ENCODE measurements at regions not wholly inside any gene's neighbourhood (a gene's known extent, or its start where the extent isn't known, plus 50 kb on each side); places are given as distances from the start of the nearest gene placed in this dataset.

DNA sequence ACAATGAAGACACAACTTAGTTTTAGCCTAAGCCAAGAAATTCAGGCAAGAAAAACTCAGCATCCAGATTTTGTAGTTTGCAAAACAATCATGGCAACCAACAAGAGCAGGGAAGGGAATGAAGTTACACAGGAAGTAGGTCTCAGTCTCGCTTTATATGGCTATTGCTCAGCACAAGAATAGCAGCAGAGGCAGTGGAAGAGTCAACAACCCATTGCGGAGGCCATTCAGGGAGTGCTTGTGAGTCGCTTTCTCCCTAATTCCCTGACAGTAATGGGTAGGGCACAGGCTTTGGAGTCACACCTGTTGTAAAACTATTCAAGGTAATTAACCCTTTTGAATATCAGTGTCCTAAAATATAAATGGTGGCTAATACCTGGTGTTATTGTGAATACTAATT, 238.5 kb downstream of the HDGFL1 start:
- TF ChIP-seq, protein P1, sequence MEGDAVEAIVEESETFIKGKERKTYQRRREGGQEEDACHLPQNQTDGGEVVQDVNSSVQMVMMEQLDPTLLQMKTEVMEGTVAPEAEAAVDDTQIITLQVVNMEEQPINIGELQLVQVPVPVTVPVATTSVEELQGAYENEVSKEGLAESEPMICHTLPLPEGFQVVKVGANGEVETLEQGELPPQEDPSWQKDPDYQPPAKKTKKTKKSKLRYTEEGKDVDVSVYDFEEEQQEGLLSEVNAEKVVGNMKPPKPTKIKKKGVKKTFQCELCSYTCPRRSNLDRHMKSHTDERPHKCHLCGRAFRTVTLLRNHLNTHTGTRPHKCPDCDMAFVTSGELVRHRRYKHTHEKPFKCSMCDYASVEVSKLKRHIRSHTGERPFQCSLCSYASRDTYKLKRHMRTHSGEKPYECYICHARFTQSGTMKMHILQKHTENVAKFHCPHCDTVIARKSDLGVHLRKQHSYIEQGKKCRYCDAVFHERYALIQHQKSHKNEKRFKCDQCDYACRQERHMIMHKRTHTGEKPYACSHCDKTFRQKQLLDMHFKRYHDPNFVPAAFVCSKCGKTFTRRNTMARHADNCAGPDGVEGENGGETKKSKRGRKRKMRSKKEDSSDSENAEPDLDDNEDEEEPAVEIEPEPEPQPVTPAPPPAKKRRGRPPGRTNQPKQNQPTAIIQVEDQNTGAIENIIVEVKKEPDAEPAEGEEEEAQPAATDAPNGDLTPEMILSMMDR (IDR thresholded peaks at IDR 0.05), result no peak
- DNase-seq (ENCODE audit: low spot score), result no peak
- no peak for ATAC-seq (ENCODE audit: low FRiP score)

DNA sequence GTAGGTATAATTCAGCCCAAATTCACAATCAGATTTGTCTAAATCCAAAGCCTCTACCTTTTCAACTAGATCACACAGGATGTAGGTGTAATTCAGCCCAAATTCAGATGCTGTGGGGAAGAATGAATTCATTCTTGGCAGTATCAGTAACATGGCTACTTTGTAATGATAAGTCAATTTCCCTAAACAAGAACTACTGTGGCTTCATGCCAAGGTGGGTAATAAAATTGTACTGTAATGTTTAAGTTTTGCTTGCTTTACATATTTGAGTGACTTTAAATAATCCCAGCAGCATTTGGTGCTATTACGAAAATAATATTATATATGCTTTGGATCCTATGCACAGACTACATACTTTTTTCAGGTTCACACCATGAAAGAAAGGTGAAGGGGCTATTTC, 239.1 kb downstream of the HDGFL1 start:
- no peak for ATAC-seq (ENCODE audit: low FRiP score)
- DNase-seq (ENCODE audit: low spot score), result no peak

DNA sequence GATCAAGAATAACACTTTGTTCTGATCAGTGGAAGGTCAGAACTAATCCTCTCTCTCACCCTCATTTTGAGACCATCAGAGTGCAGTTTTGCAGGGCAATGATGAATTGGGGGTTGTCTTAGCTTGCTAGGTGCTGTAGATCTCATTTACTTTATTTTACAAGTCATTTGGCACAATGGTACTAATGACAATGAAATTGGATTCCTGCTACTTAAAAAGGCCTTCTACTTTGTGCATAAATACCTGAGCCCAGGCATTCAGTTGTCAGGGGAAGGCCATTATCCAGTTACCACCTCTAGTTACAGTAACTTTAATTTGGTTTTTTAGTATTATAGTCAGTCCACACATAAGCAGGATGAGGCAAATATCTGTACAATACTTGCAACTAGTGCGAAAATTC, 240.0 kb downstream of the HDGFL1 start:
- TF ChIP-seq, protein P1 (IDR thresholded peaks at IDR 0.05), result no peak
- DNase-seq (ENCODE audit: low spot score), result no peak
- ATAC-seq (ENCODE audit: low FRiP score), result no peak

More for the DNA sequence above, 239.1 kb downstream of the HDGFL1 start:
- TF ChIP-seq, protein P1 (IDR thresholded peaks at IDR 0.05), result no peak

DNA sequence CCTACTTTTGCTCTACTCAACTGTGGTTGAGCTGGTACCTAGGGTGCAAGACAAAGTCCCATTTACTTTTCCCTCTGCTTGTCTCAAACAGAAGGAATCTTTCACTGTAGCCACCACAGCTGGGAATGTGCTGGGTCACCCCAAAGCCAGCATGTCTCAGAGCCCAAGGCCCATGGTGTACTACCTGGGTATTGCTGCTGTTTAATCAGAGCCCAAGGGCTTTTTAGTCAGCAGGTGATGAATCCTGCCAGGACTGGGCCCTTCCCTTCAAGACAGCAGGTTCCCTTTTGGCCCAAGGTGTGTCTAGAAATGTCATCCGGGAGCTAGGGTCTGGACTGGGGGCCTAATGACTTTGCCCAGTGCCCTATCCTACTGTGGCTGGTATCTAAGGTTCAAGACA, 249.8 kb downstream of the HDGFL1 start:
- no peak for ATAC-seq (ENCODE audit: low FRiP score)
- no peak for DNase-seq (ENCODE audit: low spot score)
- TF ChIP-seq, protein P1 (IDR thresholded peaks at IDR 0.05), result no peak

DNA sequence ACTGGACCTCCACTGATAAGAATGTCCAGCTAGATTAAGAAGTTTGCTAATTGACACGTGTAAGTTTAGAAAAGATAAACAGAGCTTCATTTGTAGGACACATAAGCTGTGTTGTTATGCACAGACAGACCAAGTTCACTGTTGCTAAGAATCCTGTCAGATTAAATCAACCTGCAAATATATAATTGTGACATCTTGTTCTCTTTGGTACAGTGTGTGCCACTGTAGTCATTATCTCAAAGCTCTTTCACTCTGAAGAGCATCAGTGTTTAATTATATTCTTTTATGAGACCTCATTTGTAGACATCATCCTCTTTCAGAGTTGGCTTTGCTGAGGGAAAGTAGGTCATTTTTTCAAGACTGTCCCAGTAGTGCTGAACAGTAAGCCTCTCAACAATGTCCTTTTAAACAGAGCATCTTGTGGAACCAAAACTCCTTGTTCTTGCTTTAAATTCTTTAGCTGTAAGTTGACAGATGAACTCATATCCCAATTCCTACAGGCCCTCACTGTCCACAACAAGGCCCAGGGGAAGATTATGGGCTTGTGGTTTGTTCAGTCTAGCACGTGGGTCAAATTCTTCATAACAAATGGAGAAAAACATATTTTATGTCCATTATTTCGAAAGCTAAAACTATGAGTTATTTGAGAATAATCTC, 252.4 kb downstream of the HDGFL1 start:
- no peak for ATAC-seq (ENCODE audit: low FRiP score)
- TF ChIP-seq, protein P1 (IDR thresholded peaks at IDR 0.05), result no peak
- DNase-seq (ENCODE audit: low spot score), result no peak

DNA sequence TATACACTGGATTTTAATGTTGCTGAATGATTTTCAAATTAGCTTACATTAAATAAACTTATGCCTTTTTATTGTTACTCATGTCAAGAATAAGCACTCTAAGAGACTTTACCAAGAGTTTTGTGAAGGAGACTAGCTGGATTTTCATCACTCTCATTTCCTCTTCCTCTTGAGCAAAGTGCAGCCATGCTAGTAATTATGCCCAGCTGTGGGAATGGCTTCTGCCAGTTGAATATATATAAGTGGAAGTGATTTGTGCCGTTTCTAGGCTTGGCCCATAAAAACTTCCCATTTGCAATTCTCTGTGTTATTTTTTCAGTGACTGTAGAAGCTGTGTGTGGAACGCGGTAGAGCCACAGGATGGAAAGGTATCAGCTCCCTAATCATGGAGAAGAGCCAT, 255.8 kb downstream of the HDGFL1 start:
- ATAC-seq (ENCODE audit: low FRiP score) (no peak), DNase-seq (ENCODE audit: low spot score) (no peak)
- TF ChIP-seq, protein P1 (IDR thresholded peaks at IDR 0.05), result no peak

DNA sequence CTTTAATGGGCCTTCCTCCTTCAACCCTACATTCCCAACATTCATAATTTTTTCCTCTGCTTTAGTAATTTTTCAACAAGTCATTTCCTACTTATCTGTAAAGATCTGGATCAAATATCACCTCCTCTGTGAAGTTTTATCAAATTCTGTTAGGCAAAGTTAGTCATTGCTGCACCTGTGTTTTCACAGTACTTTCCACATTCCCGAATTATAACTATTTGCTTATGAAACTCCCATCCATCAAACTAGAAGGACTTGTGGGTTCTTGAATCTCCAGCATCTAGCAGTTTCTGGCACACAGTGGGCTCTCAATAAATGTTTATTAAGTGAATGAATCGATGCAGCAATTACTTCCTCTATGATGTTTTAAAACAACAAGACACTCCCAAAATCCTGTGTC, 257.6 kb downstream of the HDGFL1 start:
- DNase-seq (ENCODE audit: low spot score) (no peak), ATAC-seq (ENCODE audit: low FRiP score) (no peak)
- TF ChIP-seq, protein P1 (IDR thresholded peaks at IDR 0.05), result no peak
